ENCODE measurements at regions not wholly inside any gene's neighbourhood (a gene's known extent, or its start where the extent isn't known, plus 50 kb on each side); places are given as distances from the start of the nearest gene placed in this dataset.

DNA sequence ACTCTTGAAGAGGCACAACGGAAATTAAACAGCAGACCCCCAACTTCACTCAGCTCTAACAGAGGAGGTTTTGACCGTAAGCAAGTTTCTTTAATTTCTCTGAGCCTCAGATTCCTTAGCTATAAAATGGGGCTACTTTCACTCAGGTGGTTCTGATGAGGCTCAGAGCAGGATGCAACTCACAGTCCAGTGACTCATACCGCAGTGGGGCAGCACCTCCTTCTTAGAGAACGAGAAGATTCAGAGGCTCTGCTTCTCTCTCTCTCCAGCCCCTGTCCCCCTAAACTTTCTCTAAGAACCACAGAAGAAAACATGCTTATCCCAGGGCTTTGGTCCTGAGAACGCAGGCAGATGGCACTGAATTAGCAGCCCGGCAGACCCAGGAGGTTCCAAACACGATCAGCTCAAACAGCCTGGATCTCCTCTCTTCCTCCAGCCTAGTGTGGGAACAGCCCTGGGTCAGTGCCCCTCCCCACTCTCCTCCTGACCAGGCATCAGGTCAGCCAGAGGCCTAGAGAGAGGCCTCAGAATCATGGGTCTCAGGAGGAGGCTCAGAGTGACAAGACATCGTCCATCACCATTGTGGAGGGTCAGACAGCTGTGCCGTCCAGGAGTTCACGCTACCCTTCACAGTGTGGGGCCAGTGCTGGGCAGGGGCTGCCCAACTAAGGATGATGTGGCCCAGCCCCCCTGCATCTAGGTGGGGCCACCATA, 433.0 kb downstream of the PTPRU start:
- Histone ChIP-seq H3K9me3 (no peaks in the 10 kb centered on the region), H3K36me3 (no peaks in the 10 kb centered on the region), H3K27ac (no peak overlapping the region), H3K27me3 (peaks cover 3% of the 10 kb centered on the region), H3K4me1 (no peaks in the 10 kb centered on the region), H3K4me3 (replicated peaks in 1 of 3) (no peak overlapping the region)
- TF ChIP-seq, protein P1, sequence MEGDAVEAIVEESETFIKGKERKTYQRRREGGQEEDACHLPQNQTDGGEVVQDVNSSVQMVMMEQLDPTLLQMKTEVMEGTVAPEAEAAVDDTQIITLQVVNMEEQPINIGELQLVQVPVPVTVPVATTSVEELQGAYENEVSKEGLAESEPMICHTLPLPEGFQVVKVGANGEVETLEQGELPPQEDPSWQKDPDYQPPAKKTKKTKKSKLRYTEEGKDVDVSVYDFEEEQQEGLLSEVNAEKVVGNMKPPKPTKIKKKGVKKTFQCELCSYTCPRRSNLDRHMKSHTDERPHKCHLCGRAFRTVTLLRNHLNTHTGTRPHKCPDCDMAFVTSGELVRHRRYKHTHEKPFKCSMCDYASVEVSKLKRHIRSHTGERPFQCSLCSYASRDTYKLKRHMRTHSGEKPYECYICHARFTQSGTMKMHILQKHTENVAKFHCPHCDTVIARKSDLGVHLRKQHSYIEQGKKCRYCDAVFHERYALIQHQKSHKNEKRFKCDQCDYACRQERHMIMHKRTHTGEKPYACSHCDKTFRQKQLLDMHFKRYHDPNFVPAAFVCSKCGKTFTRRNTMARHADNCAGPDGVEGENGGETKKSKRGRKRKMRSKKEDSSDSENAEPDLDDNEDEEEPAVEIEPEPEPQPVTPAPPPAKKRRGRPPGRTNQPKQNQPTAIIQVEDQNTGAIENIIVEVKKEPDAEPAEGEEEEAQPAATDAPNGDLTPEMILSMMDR (IDR thresholded peaks at IDR 0.05): no peak
- no peak for TF ChIP-seq POLR2A (IDR thresholded peaks at IDR 0.05)
- no peak for DNase-seq
- 69 to 80% methylated on average over 7 to 10 of the region's 10 CpGs for WGBS, 2 donors
- intact Hi-C loops (cut with DNase I): no loop called here

DNA sequence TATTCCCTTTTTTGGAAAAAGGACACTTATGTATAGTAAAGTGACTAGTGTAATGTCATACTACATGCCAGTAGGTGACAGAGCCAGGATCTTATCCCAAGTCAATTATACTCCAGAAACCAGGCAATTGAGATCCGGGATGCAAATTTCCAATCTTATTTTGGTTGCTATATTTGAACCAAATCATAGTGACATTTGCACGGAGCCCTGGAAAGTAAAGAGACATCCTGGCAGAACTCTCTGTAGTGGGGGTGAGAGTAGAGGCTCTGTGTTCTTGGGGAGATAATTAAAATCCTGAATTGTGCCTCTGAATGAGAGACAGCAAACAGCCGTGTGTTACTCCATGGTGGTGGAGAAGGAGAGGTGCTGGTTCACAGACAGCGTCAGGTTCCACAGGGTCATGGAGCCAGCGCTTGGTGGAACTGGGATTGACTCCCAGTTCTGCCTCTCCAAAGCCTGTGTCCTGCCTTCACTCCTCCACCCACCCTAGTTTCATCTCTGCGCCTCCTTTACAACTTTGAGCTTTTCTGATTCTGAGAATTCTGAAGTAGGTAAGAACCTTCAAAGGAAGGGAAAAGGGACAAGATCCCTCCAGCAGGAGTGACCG, 432.3 kb downstream of the PTPRU start:
- Histone ChIP-seq H3K27me3 (peaks cover 3% of the 10 kb centered on the region), H3K36me3 (no peaks in the 10 kb centered on the region), H3K9me3 (no peaks in the 10 kb centered on the region), H3K4me1 (no peaks in the 10 kb centered on the region), H3K27ac (no peak overlapping the region), H3K4me3 (replicated peaks in 1 of 3) (no peak overlapping the region)
- DNase-seq: no peak
- intact Hi-C loops (cut with DNase I): no loop called here
- WGBS, 2 donors: 58 to 70% methylated on average over 7 of the region's 7 CpGs
- TF ChIP-seq POLR2A (IDR thresholded peaks at IDR 0.05): no peak
- TF ChIP-seq, protein P1 (IDR thresholded peaks at IDR 0.05): no peak

DNA sequence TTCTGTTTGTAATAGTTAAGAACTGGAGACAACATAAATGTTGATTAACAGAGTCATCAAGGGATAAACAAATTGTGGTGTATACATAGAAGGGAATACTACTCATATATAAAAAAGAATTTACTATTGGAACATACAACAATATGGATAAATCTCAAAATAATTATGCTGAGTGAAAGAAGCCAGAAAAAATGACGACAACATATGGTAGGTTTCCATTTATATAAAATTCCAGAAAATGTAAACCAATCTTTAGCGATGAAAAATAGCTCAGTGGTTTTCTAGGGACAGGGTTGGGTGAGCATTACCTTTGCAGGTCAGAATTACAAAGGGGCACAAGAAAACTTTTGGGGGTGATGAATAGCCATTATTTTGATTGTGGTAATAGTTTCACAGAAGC, 431.6 kb downstream of the PTPRU start:
- Histone ChIP-seq H3K9me3 (no peaks in the 10 kb centered on the region), H3K27ac (no peak overlapping the region), H3K4me3 (replicated peaks in 1 of 3) (no peak overlapping the region), H3K4me1 (no peaks in the 10 kb centered on the region), H3K27me3 (peaks cover 3% of the 10 kb centered on the region), H3K36me3 (no peaks in the 10 kb centered on the region)
- intact Hi-C loops (cut with DNase I): no loop called here
- TF ChIP-seq POLR2A (IDR thresholded peaks at IDR 0.05): no peak
- TF ChIP-seq, protein P1 (IDR thresholded peaks at IDR 0.05): no peak
- WGBS, 2 donors: 77 to 85% methylated on average over 2 of the region's 2 CpGs
- no peak for DNase-seq

DNA sequence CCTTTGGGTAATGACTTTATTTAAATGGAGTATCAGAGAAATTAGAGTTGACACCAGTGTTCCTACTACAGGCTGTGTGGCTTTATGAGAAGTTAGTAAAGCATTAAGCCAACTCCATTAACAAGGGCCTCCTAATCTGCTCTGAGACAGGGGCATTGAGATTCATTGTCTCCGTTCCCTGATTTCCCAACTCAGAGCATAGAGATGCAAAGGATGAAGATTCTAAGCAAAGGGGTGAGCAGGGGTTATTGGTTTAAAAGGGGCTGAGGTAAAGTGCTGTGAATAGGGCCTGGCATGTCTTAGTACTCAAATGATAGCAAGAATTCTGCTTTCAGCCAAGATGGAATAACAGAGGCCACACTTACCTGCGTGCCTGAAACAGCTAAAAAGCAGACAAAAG, 428.4 kb downstream of the PTPRU start:
- intact Hi-C loops (cut with DNase I): no loop called here
- Histone ChIP-seq H3K4me3 (replicated peaks in 1 of 3) (no peak overlapping the region), H3K4me1 (no peaks in the 10 kb centered on the region), H3K9me3 (no peaks in the 10 kb centered on the region), H3K27ac (no peak overlapping the region), H3K36me3 (no peaks in the 10 kb centered on the region), H3K27me3 (peaks cover 3% of the 10 kb centered on the region)
- no peak for TF ChIP-seq POLR2A (IDR thresholded peaks at IDR 0.05)
- TF ChIP-seq, protein P1 (IDR thresholded peaks at IDR 0.05): no peak
- DNase-seq: no peak
- 74 to 79% methylated on average over 2 of the region's 2 CpGs for WGBS, 2 donors

DNA sequence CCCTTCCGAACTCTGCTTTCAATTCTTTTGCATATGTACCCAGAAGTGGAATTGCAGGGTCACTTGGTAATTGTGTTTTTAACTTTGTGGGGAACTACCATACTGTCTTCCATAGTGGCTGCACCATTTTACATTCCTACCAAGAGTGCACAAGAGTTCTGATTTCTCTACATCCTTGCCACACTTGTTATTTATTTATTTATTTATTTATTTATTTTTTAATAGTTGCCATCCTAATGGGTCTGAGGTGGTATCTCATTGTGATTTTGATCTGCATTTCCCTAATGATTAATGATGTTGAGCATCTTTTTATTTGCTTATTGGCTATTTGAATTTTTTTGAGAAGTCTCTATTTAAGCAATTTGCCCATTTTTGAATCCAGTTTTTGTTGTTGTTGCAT, 422.4 kb downstream of the PTPRU start:
- TF ChIP-seq POLR2A (IDR thresholded peaks at IDR 0.05): no peak
- TF ChIP-seq, protein P1 (IDR thresholded peaks at IDR 0.05): no peak

More for the DNA sequence above, 422.4 kb downstream of the PTPRU start:
- DNase-seq: no peak
- H3K9me3 ChIP-seq: no peaks in the 10 kb centered on the region
- no peak overlapping the region for H3K27ac ChIP-seq
- H3K4me1 ChIP-seq: no peaks in the 10 kb centered on the region
- no peaks in the 10 kb centered on the region for H3K27me3 ChIP-seq
- whole genome bisulfite sequencing, 2 donors: 81 to 90% methylated on average over 1 of the region's 1 CpG
- intact Hi-C loops (cut with DNase I): no loop called here
- H3K36me3 ChIP-seq: no peaks in the 10 kb centered on the region
- H3K4me3 ChIP-seq (replicated peaks in 1 of 3): no peak overlapping the region

Data from thyroid gland (tissue), 4 donors.